NCI-H460 (cell line): ENCODE measurements at regions not wholly inside any gene's neighbourhood (a gene's known extent, or its start where the extent isn't known, plus 50 kb on each side); places are given as distances from the start of the nearest gene placed in this dataset.
"Not testable (repeated sequence)": the region's sequence is repeated elsewhere in the genome, so short reads cannot be mapped to it uniquely, and the experiment has no call there.

Experiments
- DNase-seq: peaks from one replicate; pipeline ENCODE4 v3.0.0-alpha.2; 2016; ENCODE audit warnings: low read depth; ENCODE audit errors: extremely low read depth

- no peak for DNase-seq
These were observed 1148.4 kb downstream of the VRK1 start for GRCh38 chr14:97945631-97946030.

GRCh38 chr14:97946240-97946639 is 1149.1 kb downstream of the VRK1 start:
- no peak for DNase-seq

DNA sequence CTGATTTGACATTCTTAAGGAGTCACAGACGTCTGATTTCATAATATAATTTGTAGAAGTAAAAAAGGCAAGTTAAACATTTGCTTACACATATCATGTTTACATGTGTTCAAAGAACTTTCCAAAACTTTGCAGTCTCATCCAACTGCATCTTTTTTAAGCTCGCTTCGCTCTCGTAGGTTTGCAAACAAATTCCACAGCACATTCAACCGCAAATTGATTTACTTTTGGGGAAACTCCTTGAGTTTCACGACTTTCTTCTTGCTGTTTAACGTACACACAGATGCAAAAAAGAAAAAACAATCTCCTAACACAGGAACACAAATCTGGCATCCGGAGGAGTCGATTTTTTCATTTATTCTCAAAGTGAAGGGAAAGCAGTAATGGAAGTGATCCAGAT is 1149.5 kb downstream of the VRK1 start:
- no peak for DNase-seq

GRCh38 chr14:97948841-97949240 is 1151.7 kb downstream of the VRK1 start:
- DNase-seq = no peak

DNA sequence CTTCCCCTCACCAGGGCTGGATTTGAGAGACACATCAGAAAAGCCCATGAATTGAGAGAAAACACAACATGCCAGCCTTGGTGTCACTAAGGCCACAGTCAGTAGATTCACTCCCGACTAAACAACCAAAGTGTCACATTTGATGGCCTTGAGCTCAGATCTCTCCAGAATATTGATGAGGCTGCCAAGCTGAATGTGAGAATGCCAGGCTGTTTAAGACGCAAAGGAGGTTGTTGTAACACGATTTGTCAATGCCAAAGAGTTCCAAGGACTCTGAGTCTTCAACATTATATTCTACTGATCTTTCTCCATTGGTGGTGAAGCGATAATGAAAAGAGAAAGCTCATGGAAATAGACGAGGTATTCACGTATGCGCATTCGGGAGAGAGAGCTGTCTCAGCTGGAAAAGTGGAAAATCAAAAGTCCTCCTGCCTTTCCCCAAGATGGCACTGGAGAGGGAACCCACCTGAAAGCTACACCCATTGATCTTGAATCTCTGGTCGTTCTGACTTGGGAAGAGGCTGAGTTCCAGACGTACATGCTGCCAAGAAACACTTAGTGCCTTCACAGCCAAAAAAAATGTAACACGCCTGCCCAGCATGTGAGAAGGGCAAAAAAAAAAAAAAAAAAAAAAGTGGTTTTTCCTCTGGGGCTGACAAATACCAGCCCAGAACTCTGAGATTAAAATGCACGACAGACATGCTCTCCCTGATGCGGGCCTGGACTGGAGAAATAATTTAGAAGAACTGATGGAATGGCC is 1159.6 kb downstream of the VRK1 start:
- DNase-seq = no peak

DNA sequence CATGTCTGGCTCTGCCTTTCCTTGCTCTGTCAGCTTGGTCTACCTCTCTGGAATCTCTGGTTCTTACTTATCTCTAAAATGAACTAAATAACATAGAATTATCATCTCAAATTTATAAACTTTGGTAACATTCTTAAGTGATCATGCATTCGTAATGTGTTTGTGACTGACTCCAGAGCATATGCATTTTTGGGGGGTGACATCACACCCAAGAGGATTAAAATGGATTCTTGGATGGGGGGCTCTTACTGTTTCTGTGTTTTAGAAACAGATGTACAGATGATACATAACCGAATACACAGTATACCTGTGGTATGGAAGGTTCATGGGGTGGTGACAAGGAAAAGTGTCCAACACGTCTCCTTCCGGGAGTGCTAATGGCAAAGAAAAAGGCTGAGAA is 1162.1 kb downstream of the VRK1 start:
- no peak for DNase-seq

GRCh38 chr14:97960436-97960835 is 1163.3 kb downstream of the VRK1 start:
- no peak for DNase-seq

DNA sequence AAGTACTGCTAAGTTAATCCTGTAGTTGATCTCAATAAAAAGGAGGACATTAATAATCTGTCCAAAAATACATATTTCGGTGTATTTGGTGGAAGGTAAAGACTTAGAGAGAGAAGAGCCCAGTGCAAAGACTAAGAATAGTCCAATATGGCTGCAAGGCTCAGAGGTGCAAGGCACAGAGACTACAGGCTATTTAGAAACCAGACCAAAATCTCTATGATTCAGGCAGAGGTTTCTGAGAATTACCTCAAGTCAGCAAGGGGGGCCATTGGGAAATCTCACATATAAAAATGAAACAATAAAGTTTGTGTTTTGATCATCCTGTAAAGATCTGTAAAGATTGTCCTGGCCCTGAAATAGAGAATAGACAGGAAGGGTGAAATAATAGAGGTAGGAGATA is 1173.0 kb downstream of the VRK1 start:
- DNase-seq = no peak

- DNase-seq = no peak
These were observed 1178.0 kb downstream of the VRK1 start for GRCh38 chr14:97975216-97975615.

GRCh38 chr14:97975962-97976361 is 1178.8 kb downstream of the VRK1 start:
- no peak for DNase-seq

DNA sequence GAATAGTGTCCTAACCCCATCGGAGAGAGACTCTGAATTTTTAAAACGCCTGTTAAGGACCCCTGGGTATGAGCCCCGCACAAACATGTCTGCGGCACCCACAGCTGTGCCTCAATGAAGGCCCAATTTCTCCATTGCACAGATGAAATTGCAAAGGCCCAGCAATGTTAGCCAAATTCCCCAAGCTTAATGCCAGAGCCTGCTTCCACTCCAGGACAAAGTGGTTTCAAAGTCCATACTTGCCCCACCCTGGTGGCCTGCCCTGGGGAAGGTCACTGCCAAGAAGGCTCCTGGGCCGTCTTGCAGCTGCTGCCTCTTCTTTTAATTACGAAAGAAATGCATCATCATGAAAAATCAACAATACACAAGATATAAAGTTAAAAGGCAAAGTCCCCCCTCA is 1179.7 kb downstream of the VRK1 start:
- no peak for DNase-seq

GRCh38 chr14:97977651-97978261 is 1180.6 kb downstream of the VRK1 start:
- no peak for DNase-seq

- peak; percentile 1 for DNase-seq
These were observed 1181.2 kb downstream of the VRK1 start for GRCh38 chr14:97978341-97978740.

DNA sequence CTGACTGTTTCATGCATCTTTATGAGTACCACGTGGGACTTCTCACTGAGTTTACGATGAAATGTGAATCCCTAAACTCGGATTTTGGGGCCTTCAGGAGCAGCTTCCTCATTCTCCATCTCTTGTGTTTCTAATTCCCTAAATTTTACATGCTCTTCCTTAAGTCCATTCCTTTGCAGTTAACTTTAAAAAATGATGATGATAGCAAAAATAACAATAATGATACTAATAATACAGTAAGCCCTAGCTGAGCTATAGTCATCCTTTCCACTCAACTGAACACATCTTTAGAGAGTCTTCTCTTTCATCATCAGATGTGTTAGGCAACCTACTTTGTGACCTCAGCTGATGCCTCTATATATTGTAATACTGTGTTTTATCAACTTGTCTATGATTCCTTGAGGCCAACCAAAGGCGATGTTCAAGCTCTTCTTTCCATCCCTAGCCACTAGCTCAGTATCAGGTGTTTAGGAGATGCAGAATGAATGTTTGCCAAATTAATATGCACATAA is 1196.4 kb downstream of the VRK1 start:
- no peak for DNase-seq

- no peak for DNase-seq
These were observed 1196.9 kb downstream of the VRK1 start for GRCh38 chr14:97994020-97994531.

GRCh38 chr14:97995038-97995437 is 1197.9 kb downstream of the VRK1 start:
- DNase-seq = no peak

GRCh38 chr14:97995531-97995930 is 1198.3 kb downstream of the VRK1 start:
- no peak for DNase-seq

GRCh38 chr14:98006008-98006407 is 1208.8 kb downstream of the VRK1 start:
- no peak for DNase-seq

DNA sequence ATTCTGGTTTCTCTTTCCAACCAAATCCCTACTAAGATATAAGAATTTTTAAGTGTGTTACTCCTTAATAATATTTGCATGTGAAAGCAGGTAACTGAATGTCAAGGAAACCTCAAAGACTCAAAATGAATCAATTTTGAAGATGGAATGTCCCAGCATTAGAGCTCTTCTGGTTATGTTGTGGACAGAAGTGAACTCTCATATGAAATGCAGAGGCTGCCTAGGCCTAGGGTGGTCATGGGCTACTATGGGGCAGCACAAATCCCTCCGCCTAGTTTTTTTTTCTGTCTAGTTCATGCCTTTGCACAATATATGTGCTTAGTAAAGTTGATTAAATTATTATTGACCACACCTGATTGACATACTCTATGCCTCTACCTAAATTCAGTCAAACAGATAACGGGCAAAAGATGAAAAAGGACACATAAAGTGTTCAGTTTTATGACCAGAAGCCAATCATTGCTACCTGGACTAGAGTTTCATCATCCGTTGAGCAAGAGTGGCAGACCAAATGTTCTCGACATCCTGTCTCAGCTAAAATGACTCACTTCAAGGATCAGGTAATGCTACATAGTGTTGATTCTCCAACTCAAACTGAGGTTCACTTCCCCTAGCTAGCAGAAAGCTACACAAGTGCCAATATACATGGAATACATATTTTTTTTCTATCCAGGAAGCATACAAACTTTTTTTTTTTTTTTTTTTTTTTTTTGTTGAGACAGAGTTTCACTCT is 1211.4 kb downstream of the VRK1 start:
- no peak for DNase-seq

DNA sequence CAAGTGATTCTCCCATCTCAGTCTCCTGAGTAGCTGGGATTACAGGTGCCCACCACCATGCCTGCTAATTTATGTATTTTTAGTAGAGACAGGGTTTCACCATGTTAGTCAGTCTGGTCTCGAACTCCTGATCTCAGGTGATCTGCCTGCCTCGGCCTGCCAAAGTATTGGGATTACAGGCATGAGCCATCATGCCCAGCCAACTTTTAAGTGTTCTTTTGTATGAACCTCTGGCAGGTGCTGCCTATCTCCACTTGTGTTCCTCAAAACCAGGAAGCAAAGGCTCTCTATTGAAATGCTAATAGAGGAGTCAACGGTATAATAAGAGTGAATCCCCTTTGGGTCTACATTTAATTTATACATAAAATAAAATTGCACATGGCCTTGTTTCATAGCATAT is 1212.0 kb downstream of the VRK1 start:
- DNase-seq = not testable (repeated sequence)

DNA sequence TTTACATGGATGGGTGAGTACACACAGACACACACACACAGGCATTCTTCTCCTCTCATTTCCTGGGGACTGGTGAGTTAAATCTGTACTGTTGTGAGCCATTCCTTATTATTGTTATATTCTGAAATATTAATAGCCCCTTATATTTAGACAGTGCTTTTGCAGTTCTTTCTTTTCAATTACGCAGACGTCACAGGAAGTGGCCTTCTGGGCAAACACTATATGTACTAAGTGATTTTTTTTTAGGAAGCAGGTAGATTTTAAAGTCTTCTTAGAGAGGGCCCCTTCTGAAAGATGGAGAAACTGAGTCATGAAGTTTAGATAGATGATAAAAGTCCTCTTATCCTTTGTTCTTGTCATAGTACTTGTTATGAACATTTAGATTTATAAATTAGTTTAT is 1213.6 kb downstream of the VRK1 start:
- no peak for DNase-seq
